Spleen (tissue), 11 donors: ENCODE measurements at regions not wholly inside any gene's neighbourhood (a gene's known extent, or its start where the extent isn't known, plus 50 kb on each side); places are given as distances from the start of the nearest gene placed in this dataset.

Experiments used
- DNase-seq: peaks from one replicate; pipeline ENCODE4 v3.0.0-alpha.2; 2020
- H3K27ac ChIP-seq, 8 donors: fragments of 200-600 bp; sonication (generic) in 7 of 8; 1 replicate in 4 of 8; 2 replicates in 4 of 8; pipeline versions ENCODE4 v1.5.0 to v1.8.0; 2016 to 2021; ENCODE audit warnings: inconsistent platforms in 4 of 8, mild to moderate bottlenecking in 4 of 8, moderate library complexity in 1 of 8
- H3K27me3 ChIP-seq, 7 donors: fragments of 200-600 bp; sonication (generic) in 6 of 7; replicated peaks in 1 of 7; 1 replicate in 4 of 7; 2 replicates in 3 of 7; pipeline versions ENCODE4 v1.5.0 to v1.8.0; 2016 to 2021; ENCODE audit warnings: inconsistent platforms in 3 of 7, mild to moderate bottlenecking in 1 of 7
- H3K36me3 ChIP-seq, 6 donors: fragments of 200-600 bp; sonication (generic) in 5 of 6; 1 replicate in 4 of 6; 2 replicates in 2 of 6; pipeline versions ENCODE4 v1.5.0 to v1.8.0; 2016 to 2021; ENCODE audit warnings: inconsistent platforms in 2 of 6
- H3K4me1 ChIP-seq, 6 donors: fragments of 200-600 bp; sonication (generic) in 5 of 6; 1 replicate in 3 of 6; 2 replicates in 3 of 6; pipeline versions ENCODE4 v1.5.0 to v1.8.0; 2016 to 2021; ENCODE audit warnings: inconsistent platforms in 3 of 6
- H3K4me3 ChIP-seq, 8 donors: fragments of 200-600 bp; sonication (generic) in 7 of 8; 1 replicate in 4 of 8; 2 replicates in 4 of 8; pipeline versions ENCODE4 v1.5.0 to v1.8.0; 2016 to 2021; ENCODE audit warnings: inconsistent platforms in 4 of 8, mild to moderate bottlenecking in 4 of 8, moderate library complexity in 2 of 8
- H3K9me3 ChIP-seq, 8 donors: fragments of 200-600 bp; sonication (generic) in 7 of 8; 1 replicate in 4 of 8; 2 replicates in 4 of 8; pipeline versions ENCODE4 v1.5.0 to v1.8.0; 2016 to 2021; ENCODE audit warnings: inconsistent platforms in 4 of 8
- CTCF ChIP-seq, 11 experiments: fragments of 200-600 bp in 7 of 11; fragments of 450-650 bp in 4 of 11; sonication (generic) in 4 of 11; IDR thresholded peaks in 8 of 11; conservative IDR thresholded peaks in 3 of 11; 1 replicate in 7 of 11; 2 replicates in 4 of 11; pipeline versions ENCODE4 v1.4.0 to v1.8.0; 2016 to 2021; ENCODE audit warnings: antibody characterized with exemption in 11 of 11, inconsistent platforms in 4 of 11, mild to moderate bottlenecking in 1 of 11
- POLR2A ChIP-seq, 3 donors: fragments of 450-650 bp; IDR thresholded peaks; one replicate each; pipeline ENCODE4 v1.5.1; 2017; ENCODE audit warnings: antibody characterized with exemption in 3 of 3, mild to moderate bottlenecking in 1 of 3
- POLR2AphosphoS5 ChIP-seq, 3 donors: sonication (generic); formaldehyde crosslinking; IDR thresholded peaks; one replicate each; pipeline ENCODE4 v1.5.1; 2017; ENCODE audit warnings: antibody characterized with exemption in 3 of 3
- WGBS, 5 donors: extraction: QIAGEN DNeasy Blood & Tissue Kit in 3 of 5; methylation state at CpG; one replicate each; pipeline versions ENCODE4 v1.1.5 to v1.1.7; 2013 to 2018; 5-methylcytosine and 5-hydroxymethylcytosine counted together
- intact Hi-C: fragments of 100-400 bp; cut with DNase I; formaldehyde crosslinking; loops from one replicate; pipeline ENCODE4 v1.15.0; 2023; ENCODE audit warnings: low total_unique reads
- donor health status: healthy with polysubstance abuse.
- donor health status: DM: no; HTN: no; CAD: no; lungs with moderate emphysema.
- donor health status: DM: no; HTN: no; CAD: no.
- donor health status: Bipolar disorder and iron deficiency.
- donor health status: healthy.
- donor health status: DM: no; HTN: no; CAD: no.
- donor health status: DM: yes; HTN: yes; CAD: no.

GRCh38 chr12:115619889-115620288 lies 657.6 kb downstream of the MED13L start:
- DNase-seq: no peak
- no peak overlapping the region for H3K27ac ChIP-seq
- intact Hi-C loops: no loop called here
- no peaks in the 10 kb centered on the region for H3K4me1 ChIP-seq
- TF ChIP-seq CTCF (IDR thresholded peaks at IDR 0.05 in 8 of 11, conservative IDR thresholded peaks at IDR 0.05 in 3 of 11): no peak
- no peak for TF ChIP-seq POLR2AphosphoS5 (IDR thresholded peaks at IDR 0.05)
- no peak for TF ChIP-seq POLR2A (IDR thresholded peaks at IDR 0.05)
- no peaks in the 10 kb centered on the region for H3K36me3 ChIP-seq
- peaks cover 0 to 11% (median 6%) of the 10 kb centered on the region in 8 donors for H3K9me3 ChIP-seq
- H3K27me3 ChIP-seq: peaks cover 0 to 23% (median 4%) of the 10 kb centered on the region in 7 donors
- no peak overlapping the region for H3K4me3 ChIP-seq
- 45 to 69% (median 62%) methylated on average over 2 to 3 of the region's 3 CpGs for WGBS, 5 donors

GRCh38 chr12:115619061-115619460 lies 658.4 kb downstream of the MED13L start:
- Histone ChIP-seq H3K4me1 (no peaks in the 10 kb centered on the region), H3K27me3 (peaks cover 0 to 15% (median 4%) of the 10 kb centered on the region in 7 donors), H3K27ac (no peak overlapping the region), H3K4me3 (no peak overlapping the region), H3K9me3 (peaks cover 0 to 9% (median 3%) of the 10 kb centered on the region in 8 donors), H3K36me3 (no peaks in the 10 kb centered on the region)
- TF ChIP-seq POLR2A (IDR thresholded peaks at IDR 0.05) (no peak), POLR2AphosphoS5 (IDR thresholded peaks at IDR 0.05) (no peak), CTCF (IDR thresholded peaks at IDR 0.05 in 8 of 11, conservative IDR thresholded peaks at IDR 0.05 in 3 of 11) (no peak)
- no peak for DNase-seq
- intact Hi-C loops: no loop called here
- 35 to 67% (median 60%) methylated on average over 5 to 6 of the region's 6 CpGs for WGBS, 5 donors

- no peak for TF ChIP-seq POLR2A (IDR thresholded peaks at IDR 0.05)
- TF ChIP-seq CTCF (IDR thresholded peaks at IDR 0.05 in 8 of 11, conservative IDR thresholded peaks at IDR 0.05 in 3 of 11): no peak
- TF ChIP-seq POLR2AphosphoS5 (IDR thresholded peaks at IDR 0.05): no peak
- DNase-seq: no peak
- Histone ChIP-seq H3K9me3 (peaks cover 0 to 15% (median 3%) of the 10 kb centered on the region in 8 donors), H3K27ac (no peak overlapping the region), H3K27me3 (peaks cover 0 to 10% (median 0%) of the 10 kb centered on the region in 7 donors), H3K36me3 (no peaks in the 10 kb centered on the region), H3K4me3 (no peak overlapping the region), H3K4me1 (no peaks in the 10 kb centered on the region)
- WGBS, 5 donors: 87 to 97% (median 93%) methylated on average over 7 of the region's 7 CpGs
- intact Hi-C loops: no loop called here
Measured at GRCh38 chr12:115618105-115618504, 659.4 kb downstream of the MED13L start.

- Histone ChIP-seq H3K36me3 (no peaks in the 10 kb centered on the region), H3K9me3 (peaks cover 0 to 15% (median 3%) of the 10 kb centered on the region in 8 donors), H3K4me1 (no peaks in the 10 kb centered on the region), H3K27me3 (peaks cover 0 to 10% (median 0%) of the 10 kb centered on the region in 7 donors), H3K27ac (no peak overlapping the region), H3K4me3 (no peak overlapping the region)
- 78 to 90% (median 82%) methylated on average over 7 of the region's 7 CpGs for WGBS, 5 donors
- TF ChIP-seq POLR2AphosphoS5 (IDR thresholded peaks at IDR 0.05) (no peak), CTCF (IDR thresholded peaks at IDR 0.05 in 8 of 11, conservative IDR thresholded peaks at IDR 0.05 in 3 of 11) (no peak), POLR2A (IDR thresholded peaks at IDR 0.05) (no peak)
- no peak for DNase-seq
- intact Hi-C loops: no loop called here
Measured at GRCh38 chr12:115617391-115617790, 660.1 kb downstream of the MED13L start.
